ENCODE measurements at regions not wholly inside any gene's neighbourhood (a gene's known extent, or its start where the extent isn't known, plus 50 kb on each side); places are given as distances from the start of the nearest gene placed in this dataset.

DNA sequence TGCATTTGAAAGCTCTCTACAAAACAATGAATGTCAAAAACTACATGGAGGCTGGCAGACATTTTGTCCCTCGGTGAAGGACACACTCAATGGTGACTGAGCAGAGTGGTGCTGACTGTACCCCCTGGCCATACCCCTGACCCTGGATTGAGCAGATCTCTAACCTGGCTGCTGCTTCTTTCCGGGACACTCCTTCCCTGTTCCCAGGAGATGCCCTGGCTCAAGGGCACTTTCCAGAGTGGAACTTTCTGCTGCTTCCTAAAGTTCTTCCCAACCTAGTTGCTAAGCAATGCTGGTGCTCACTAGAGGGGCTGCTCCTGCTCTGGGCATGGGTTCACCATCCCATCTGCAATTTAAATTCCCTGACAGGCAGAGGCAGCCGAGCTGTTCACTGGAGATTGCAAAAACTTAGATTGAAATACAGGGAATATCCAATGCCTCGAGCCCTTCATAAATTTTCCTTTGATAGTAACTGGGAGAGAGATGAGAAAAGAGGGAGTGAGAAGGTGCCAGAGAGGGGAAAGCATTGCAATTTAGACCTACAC is 384.3 kb upstream of the PODXL start:
- no peak for TF ChIP-seq POLR2A (IDR thresholded peaks at IDR 0.05)
- TF ChIP-seq, protein P1, sequence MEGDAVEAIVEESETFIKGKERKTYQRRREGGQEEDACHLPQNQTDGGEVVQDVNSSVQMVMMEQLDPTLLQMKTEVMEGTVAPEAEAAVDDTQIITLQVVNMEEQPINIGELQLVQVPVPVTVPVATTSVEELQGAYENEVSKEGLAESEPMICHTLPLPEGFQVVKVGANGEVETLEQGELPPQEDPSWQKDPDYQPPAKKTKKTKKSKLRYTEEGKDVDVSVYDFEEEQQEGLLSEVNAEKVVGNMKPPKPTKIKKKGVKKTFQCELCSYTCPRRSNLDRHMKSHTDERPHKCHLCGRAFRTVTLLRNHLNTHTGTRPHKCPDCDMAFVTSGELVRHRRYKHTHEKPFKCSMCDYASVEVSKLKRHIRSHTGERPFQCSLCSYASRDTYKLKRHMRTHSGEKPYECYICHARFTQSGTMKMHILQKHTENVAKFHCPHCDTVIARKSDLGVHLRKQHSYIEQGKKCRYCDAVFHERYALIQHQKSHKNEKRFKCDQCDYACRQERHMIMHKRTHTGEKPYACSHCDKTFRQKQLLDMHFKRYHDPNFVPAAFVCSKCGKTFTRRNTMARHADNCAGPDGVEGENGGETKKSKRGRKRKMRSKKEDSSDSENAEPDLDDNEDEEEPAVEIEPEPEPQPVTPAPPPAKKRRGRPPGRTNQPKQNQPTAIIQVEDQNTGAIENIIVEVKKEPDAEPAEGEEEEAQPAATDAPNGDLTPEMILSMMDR (IDR thresholded peaks at IDR 0.05) = no peak
